DND-41 (cell line): ENCODE measurements at regions not wholly inside any gene's neighbourhood (a gene's known extent, or its start where the extent isn't known, plus 50 kb on each side); places are given as distances from the start of the nearest gene placed in this dataset.

Experiments
- EZH2 ChIP-seq: IDR thresholded peaks from 3 replicates; pipeline ENCODE4 v1.6.1; 2012; ENCODE audit warnings: borderline replicate concordance, low read depth, mild to moderate bottlenecking, moderate library complexity, low read length, inconsistent platforms; ENCODE audit not compliant: severe bottlenecking
- TF ChIP-seq, protein P1 (sequence below): IDR thresholded peaks from 2 replicates; pipeline ENCODE4 v1.5.1; 2012; ENCODE audit warnings: borderline replicate concordance, low read length, moderate library complexity, mild to moderate bottlenecking; ENCODE audit not compliant: poor library complexity, severe bottlenecking; ENCODE audit errors: extremely low read depth

DNA sequence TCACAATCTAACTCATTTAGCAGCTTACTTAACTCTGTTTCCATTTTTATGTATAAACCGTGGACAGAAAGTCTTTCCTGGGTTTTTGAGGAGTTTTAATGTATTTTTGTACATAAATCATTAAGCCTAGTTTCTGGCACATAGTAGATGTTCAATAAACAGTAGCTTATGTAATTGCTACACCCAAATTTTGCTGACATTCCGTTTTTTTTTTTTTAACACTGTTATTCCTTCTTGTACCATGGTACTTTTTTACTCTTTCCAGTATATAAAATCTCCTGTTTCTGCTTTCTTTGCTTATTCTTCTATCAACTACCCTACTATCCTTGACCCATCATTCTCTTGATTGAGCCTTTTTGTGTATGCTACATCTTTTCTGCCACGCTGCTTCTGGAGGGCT lies 1151.3 kb upstream of the CRIM1 start:
- TF ChIP-seq EZH2, result no peak
- TF ChIP-seq, protein P1, sequence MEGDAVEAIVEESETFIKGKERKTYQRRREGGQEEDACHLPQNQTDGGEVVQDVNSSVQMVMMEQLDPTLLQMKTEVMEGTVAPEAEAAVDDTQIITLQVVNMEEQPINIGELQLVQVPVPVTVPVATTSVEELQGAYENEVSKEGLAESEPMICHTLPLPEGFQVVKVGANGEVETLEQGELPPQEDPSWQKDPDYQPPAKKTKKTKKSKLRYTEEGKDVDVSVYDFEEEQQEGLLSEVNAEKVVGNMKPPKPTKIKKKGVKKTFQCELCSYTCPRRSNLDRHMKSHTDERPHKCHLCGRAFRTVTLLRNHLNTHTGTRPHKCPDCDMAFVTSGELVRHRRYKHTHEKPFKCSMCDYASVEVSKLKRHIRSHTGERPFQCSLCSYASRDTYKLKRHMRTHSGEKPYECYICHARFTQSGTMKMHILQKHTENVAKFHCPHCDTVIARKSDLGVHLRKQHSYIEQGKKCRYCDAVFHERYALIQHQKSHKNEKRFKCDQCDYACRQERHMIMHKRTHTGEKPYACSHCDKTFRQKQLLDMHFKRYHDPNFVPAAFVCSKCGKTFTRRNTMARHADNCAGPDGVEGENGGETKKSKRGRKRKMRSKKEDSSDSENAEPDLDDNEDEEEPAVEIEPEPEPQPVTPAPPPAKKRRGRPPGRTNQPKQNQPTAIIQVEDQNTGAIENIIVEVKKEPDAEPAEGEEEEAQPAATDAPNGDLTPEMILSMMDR, result no peak
